ENCODE measurements at regions not wholly inside any gene's neighbourhood (a gene's known extent, or its start where the extent isn't known, plus 50 kb on each side); places are given as distances from the start of the nearest gene placed in this dataset.
A peak's percentile ranks its signal among the peaks of the same experiment; 100 is the strongest.

DNA sequence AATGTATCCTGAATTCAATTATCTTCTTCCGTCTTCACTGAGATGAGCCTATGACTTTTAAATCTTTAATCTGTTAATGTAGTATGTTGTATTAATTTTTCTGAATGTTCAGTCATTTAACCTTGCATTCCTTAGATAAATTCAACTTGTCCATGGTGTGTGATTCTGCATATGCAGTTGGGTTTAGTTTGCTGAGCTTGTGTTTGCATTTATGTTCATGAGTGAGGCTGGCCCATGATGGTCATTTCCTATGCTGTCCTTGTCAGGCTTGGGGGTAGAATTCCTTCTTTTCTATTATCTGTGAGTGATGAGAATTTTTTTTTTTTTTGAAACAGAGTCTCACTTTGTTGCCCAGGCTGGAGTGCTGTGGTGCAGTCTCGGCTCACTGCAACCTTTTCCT is 131.8 kb upstream of the COL5A1 start:
- TF ChIP-seq, protein P1, sequence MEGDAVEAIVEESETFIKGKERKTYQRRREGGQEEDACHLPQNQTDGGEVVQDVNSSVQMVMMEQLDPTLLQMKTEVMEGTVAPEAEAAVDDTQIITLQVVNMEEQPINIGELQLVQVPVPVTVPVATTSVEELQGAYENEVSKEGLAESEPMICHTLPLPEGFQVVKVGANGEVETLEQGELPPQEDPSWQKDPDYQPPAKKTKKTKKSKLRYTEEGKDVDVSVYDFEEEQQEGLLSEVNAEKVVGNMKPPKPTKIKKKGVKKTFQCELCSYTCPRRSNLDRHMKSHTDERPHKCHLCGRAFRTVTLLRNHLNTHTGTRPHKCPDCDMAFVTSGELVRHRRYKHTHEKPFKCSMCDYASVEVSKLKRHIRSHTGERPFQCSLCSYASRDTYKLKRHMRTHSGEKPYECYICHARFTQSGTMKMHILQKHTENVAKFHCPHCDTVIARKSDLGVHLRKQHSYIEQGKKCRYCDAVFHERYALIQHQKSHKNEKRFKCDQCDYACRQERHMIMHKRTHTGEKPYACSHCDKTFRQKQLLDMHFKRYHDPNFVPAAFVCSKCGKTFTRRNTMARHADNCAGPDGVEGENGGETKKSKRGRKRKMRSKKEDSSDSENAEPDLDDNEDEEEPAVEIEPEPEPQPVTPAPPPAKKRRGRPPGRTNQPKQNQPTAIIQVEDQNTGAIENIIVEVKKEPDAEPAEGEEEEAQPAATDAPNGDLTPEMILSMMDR (IDR thresholded peaks at IDR 0.05): no peak
- no peak for TF ChIP-seq POLR2A (IDR thresholded peaks at IDR 0.05)

DNA sequence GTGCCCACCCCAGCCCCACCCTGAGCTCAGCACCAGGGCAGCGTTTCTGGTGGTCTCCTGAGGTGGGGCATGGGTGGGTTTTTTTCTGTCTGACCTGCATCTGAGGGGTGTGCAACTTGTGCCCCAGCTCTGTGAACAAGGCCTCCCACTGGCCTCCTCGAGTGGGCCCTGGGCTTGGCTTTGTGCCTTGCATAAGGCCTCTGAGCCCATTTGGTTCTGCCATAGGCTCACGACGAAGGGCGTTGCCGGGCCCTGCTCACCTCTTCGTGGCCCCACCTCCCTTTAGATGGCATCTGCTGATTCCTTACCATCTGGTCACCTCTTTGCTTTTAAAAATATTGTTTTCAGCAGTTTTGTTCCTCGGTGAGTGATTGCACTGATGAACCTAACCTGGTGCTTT is 127.1 kb upstream of the COL5A1 start:
- DNase-seq (peak in 1 of 5 donors; percentile 32), ATAC-seq (no peak)
- H3K27ac ChIP-seq: no peak overlapping the region
- TF ChIP-seq POLR2A (IDR thresholded peaks at IDR 0.05): no peak
- TF ChIP-seq, protein P1 (IDR thresholded peaks at IDR 0.05): no peak
- H3K4me1 ChIP-seq: peaks cover 0 to 6% (median 0%) of the 10 kb centered on the region in 12 donors
- H3K36me3 ChIP-seq: no peaks in the 10 kb centered on the region
- H3K4me3 ChIP-seq: no peak overlapping the region
- intact Hi-C loops (cut with DNase I): no loop called here
- H3K27me3 ChIP-seq: peaks cover 0 to 4% (median 0%) of the 10 kb centered on the region in 9 donors
- peaks cover 0 to 5% (median 0%) of the 10 kb centered on the region in 12 donors for H3K9me3 ChIP-seq
- WGBS, 4 donors: 91 to 93% (median 92%) methylated on average over 8 of the region's 8 CpGs

More for the DNA sequence above, 131.8 kb upstream of the COL5A1 start:
- H3K9me3 ChIP-seq: peaks cover 0 to 5% (median 0%) of the 10 kb centered on the region in 12 donors
- H3K27ac ChIP-seq: no peak overlapping the region
- peaks cover 0 to 4% (median 0%) of the 10 kb centered on the region in 9 donors for H3K27me3 ChIP-seq
- no peaks in the 10 kb centered on the region for H3K36me3 ChIP-seq
- ATAC-seq (no peak), DNase-seq (no peak)
- no peak overlapping the region for H3K4me3 ChIP-seq
- intact Hi-C loops (cut with DNase I): no loop called here
- WGBS, 4 donors: 95 to 97% (median 95%) methylated on average over 2 of the region's 2 CpGs
- H3K4me1 ChIP-seq: no peaks in the 10 kb centered on the region

DNA sequence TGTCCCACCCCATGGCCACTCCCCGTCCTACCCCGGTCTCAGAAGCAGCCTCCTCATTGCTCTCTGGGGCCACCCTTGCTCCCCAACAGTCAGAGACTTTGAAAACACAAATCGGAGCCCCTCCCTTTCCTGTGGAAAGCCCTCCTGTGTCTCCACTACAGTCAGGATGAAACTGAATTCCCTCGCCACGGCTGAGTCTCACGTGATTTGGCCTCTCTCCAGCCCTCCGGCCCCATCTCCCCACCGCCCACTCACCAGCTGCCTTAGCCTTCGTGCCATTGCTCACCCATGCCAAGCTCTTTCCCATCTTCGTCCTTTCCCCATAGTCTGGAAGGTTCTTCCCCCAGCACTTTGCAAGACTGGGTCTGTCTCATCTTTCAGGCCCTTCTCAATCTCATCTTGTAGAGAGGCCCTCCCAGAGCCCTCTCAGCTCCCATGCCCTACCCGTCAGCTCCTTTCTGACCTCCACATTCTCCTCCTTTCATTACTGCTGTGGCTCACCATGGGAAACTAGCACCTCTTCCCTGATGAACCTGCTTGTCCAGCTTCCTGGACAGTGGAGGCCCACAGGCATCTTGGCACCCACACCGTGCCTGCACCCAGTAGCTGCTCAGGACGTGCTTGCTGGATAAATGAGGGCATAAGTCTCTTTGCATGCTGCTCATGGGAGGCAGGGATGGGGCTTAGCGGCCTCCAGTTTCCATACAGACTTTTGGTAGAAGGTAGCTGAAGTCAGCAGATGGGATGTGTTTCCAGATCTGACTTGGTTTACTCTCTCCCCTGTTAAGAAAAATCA is 126.4 kb upstream of the COL5A1 start:
- peak in 1 of 4 donors; percentile 28 for ATAC-seq

DNA sequence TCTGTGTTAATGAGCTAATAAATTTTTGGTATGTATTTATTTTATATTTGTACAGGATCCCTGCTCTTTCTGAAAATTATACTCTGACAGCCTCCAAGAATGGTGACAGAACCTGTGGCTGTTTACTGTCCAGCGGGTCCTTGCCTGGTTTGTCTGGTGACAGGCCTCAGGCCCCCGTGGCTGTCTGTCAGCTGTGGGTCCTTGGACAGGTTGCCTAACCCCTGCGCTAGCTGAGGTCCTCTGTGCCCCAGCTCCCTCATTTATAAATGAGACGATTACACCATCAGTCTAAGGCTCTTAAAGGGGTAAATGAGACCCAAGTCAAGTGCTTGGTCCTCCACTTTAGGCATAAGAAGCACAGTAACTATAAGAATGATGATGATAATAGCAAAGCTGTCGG is 125.1 kb upstream of the COL5A1 start:
- ATAC-seq: no peak
- Histone ChIP-seq H3K4me1 (peaks cover 0 to 6% (median 0%) of the 10 kb centered on the region in 12 donors), H3K27ac (no peak overlapping the region), H3K4me3 (no peak overlapping the region), H3K27me3 (peaks cover 0 to 4% (median 0%) of the 10 kb centered on the region in 9 donors), H3K36me3 (no peaks in the 10 kb centered on the region), H3K9me3 (peaks cover 0 to 12% (median 0%) of the 10 kb centered on the region in 12 donors)
- TF ChIP-seq POLR2A (IDR thresholded peaks at IDR 0.05): no peak
- TF ChIP-seq, protein P1 (IDR thresholded peaks at IDR 0.05): no peak
- no peak for DNase-seq
- WGBS, 4 donors: 88 to 91% (median 89%) methylated on average over 5 of the region's 5 CpGs
- intact Hi-C loops (cut with DNase I): no loop called here

More for the DNA sequence above, 126.4 kb upstream of the COL5A1 start:
- Histone ChIP-seq H3K9me3 (peaks cover 0 to 5% (median 0%) of the 10 kb centered on the region in 12 donors), H3K36me3 (no peaks in the 10 kb centered on the region), H3K27me3 (peaks cover 0 to 4% (median 0%) of the 10 kb centered on the region in 9 donors), H3K27ac (no peak overlapping the region), H3K4me3 (no peak overlapping the region), H3K4me1 (peaks cover 0 to 6% (median 0%) of the 10 kb centered on the region in 12 donors)
- intact Hi-C loops (cut with DNase I): no loop called here
- no peak for TF ChIP-seq POLR2A (IDR thresholded peaks at IDR 0.05)
- TF ChIP-seq, protein P1 (IDR thresholded peaks at IDR 0.05): no peak
- DNase-seq: peak in 1 of 5 donors; percentile 59
- WGBS, 4 donors: 56 to 73% (median 60%) methylated on average over 14 of the region's 14 CpGs

Data from heart left ventricle (tissue), 16 donors.